Activated CD4-positive, alpha-beta T cell treated with anti-CD3 and anti-CD28 coated beads, Interleukin-2, Interleukin-4, amounts not matched to agents 100 ng/mL and 50 ng/mL, durations not matched to agents 16 hours and 8 hours (primary cell): ENCODE measurements at regions not wholly inside any gene's neighbourhood (a gene's known extent, or its start where the extent isn't known, plus 50 kb on each side); places are given as distances from the start of the nearest gene placed in this dataset.

Source experiments
- DNase-seq: peaks from one replicate; pipeline ENCODE4 v3.0.0-alpha.2; 2020; ENCODE audit warnings: low spot score

GRCh38 chr11:79742176-79742575 is 301.3 kb upstream of the TENM4 start:
- DNase-seq: no peak

- DNase-seq: no peak
Measured at GRCh38 chr11:79739591-79739990, 298.8 kb upstream of the TENM4 start.

- no peak for DNase-seq
Measured at GRCh38 chr11:79727221-79727620, 286.4 kb upstream of the TENM4 start.

GRCh38 chr11:79720115-79720514 is 279.3 kb upstream of the TENM4 start:
- DNase-seq: no peak

- DNase-seq: no peak
Measured at GRCh38 chr11:79708319-79708932, 267.6 kb upstream of the TENM4 start.

- DNase-seq: no peak
Measured at GRCh38 chr11:79705648-79706047, 264.8 kb upstream of the TENM4 start.

- no peak for DNase-seq
Measured at GRCh38 chr11:79702303-79702702, 261.5 kb upstream of the TENM4 start.

GRCh38 chr11:79699246-79699645 is 258.4 kb upstream of the TENM4 start:
- no peak for DNase-seq

- peak; percentile 6 for DNase-seq
Measured at GRCh38 chr11:79697905-79698304, 257.1 kb upstream of the TENM4 start.

- DNase-seq: no peak
Measured at GRCh38 chr11:79694368-79694767, 253.5 kb upstream of the TENM4 start.

- no peak for DNase-seq
Measured at GRCh38 chr11:79691445-79691844, 250.6 kb upstream of the TENM4 start.

- no peak for DNase-seq
Measured at GRCh38 chr11:79686703-79687419, 246.0 kb upstream of the TENM4 start.

- no peak for DNase-seq
Measured at GRCh38 chr11:79683930-79684329, 243.1 kb upstream of the TENM4 start.

- no peak for DNase-seq
Measured at GRCh38 chr11:79678780-79679452, 238.1 kb upstream of the TENM4 start.

- no peak for DNase-seq
Measured at GRCh38 chr11:79676396-79676795, 235.6 kb upstream of the TENM4 start.

GRCh38 chr11:79675081-79675480 is 234.3 kb upstream of the TENM4 start:
- no peak for DNase-seq

GRCh38 chr11:79672786-79673185 is 232.0 kb upstream of the TENM4 start:
- DNase-seq: no peak

GRCh38 chr11:79671401-79671800 is 230.6 kb upstream of the TENM4 start:
- no peak for DNase-seq

GRCh38 chr11:79670882-79671281 is 230.1 kb upstream of the TENM4 start:
- DNase-seq: no peak

GRCh38 chr11:79668575-79668974 is 227.7 kb upstream of the TENM4 start:
- no peak for DNase-seq

- no peak for DNase-seq
Measured at GRCh38 chr11:79667380-79667779, 226.6 kb upstream of the TENM4 start.

- no peak for DNase-seq
Measured at GRCh38 chr11:79663017-79663416, 222.2 kb upstream of the TENM4 start.

GRCh38 chr11:79661373-79661772 is 220.5 kb upstream of the TENM4 start:
- no peak for DNase-seq
